B cell (primary cell): ENCODE measurements at regions not wholly inside any gene's neighbourhood (a gene's known extent, or its start where the extent isn't known, plus 50 kb on each side); places are given as distances from the start of the nearest gene placed in this dataset.

Experiments
- ATAC-seq: fragments of 200-7000 bp; cut with Tn5 transposase; one replicate; pipeline ENCODE4 v1.10.0; 2021; ENCODE audit warnings: low read depth, mild to moderate bottlenecking, moderate number of reproducible peaks, moderate library complexity
- CTCF ChIA-PET: fragments of 350-600 bp; sonication (Branson Sonifier 250); formaldehyde crosslinking; loops from one replicate; lab custom pipeline; 2021; ENCODE audit warnings: antibody characterized with exemption, inconsistent platforms; lab: Charles Lee
- POLR2A ChIA-PET: fragments of 350-600 bp; sonication (Branson Sonifier 250); formaldehyde crosslinking; loops from one replicate; lab custom pipeline; 2021; ENCODE audit warnings: antibody characterized with exemption; lab: Charles Lee
- DNase-seq: peaks from one replicate; pipeline ENCODE4 v3.0.0; 2013
- H2AFZ ChIP-seq: 2 replicates; pipeline ENCODE4 v1.6.1; 2012; ENCODE audit warnings: mild to moderate bottlenecking, low read depth, low read length; ENCODE audit not compliant: insufficient read depth, poor library complexity, severe bottlenecking
- H3K27ac ChIP-seq, 2 donors: 1 replicate in 1 of 2; 2 replicates in 1 of 2; pipeline ENCODE4 v1.5.1; 2012 to 2013; ENCODE audit warnings: low read length in 2 of 2, mild to moderate bottlenecking in 2 of 2, moderate library complexity in 1 of 2
- H3K27me3 ChIP-seq, 4 experiments: fragments of 200-600 bp in 1 of 4; sonication (generic) in 1 of 4; replicated peaks in 1 of 4; 1 replicate in 2 of 4; 2 replicates in 2 of 4; pipeline versions ENCODE4 v1.6.1 to v1.7.0; 2013 to 2016; ENCODE audit warnings: low read length in 3 of 4, mild to moderate bottlenecking in 2 of 4, mixed read lengths in 1 of 4, moderate library complexity in 1 of 4; ENCODE audit not compliant: insufficient read depth in 4 of 4, control insufficient read depth in 3 of 4; ENCODE audit errors: control extremely low read depth in 1 of 4
- H3K36me3 ChIP-seq, 2 experiments: replicated peaks in 1 of 2; 1 replicate in 1 of 2; 2 replicates in 1 of 2; pipeline versions ENCODE4 v1.6.1 to v1.7.1; 2013; ENCODE audit warnings: low read length in 1 of 2; ENCODE audit not compliant: insufficient read depth in 2 of 2, control insufficient read depth in 1 of 2; ENCODE audit errors: control extremely low read depth in 1 of 2, extremely low read depth in 1 of 2
- H3K4me1 ChIP-seq, 2 donors: fragments of 200-600 bp in 1 of 2; sonication (generic) in 1 of 2; 1 replicate in 1 of 2; 2 replicates in 1 of 2; pipeline versions ENCODE4 v1.5.1 to v1.6.1; 2013 to 2017; ENCODE audit warnings: low read length in 2 of 2; ENCODE audit not compliant: control insufficient read depth in 2 of 2, insufficient read depth in 2 of 2
- H3K4me2 ChIP-seq: replicated peaks from 2 replicates; pipeline ENCODE3; 2012; ENCODE audit warnings: mild to moderate bottlenecking, low read depth, low read length; ENCODE audit not compliant: poor library complexity, severe bottlenecking
- H3K4me3 ChIP-seq, 5 experiments: fragments of 200-600 bp in 1 of 5; sonication (generic) in 1 of 5; 1 replicate in 3 of 5; 2 replicates in 2 of 5; pipeline versions ENCODE4 v1.5.1 to v1.7.0; 2011 to 2016; ENCODE audit warnings: low read length in 4 of 5, mild to moderate bottlenecking in 4 of 5, low read depth in 2 of 5, control low read depth in 1 of 5, moderate library complexity in 1 of 5; ENCODE audit not compliant: insufficient read depth in 1 of 5; ENCODE audit errors: control extremely low read depth in 1 of 5, extremely low read depth in 1 of 5
- H3K79me2 ChIP-seq: fragments of 200-600 bp; sonication (generic); one replicate; pipeline ENCODE4 v1.6.0; 2016; ENCODE audit warnings: low read length; ENCODE audit not compliant: control insufficient read depth, insufficient read depth
- H3K9ac ChIP-seq: fragments of 200-600 bp; sonication (generic); 2 replicates; pipeline ENCODE4 v1.6.1; 2017; ENCODE audit warnings: mild to moderate bottlenecking, low read length, moderate library complexity
- H3K9me3 ChIP-seq, 3 donors: one replicate each; pipeline versions ENCODE4 v1.6.1 to v1.7.1; 2013; ENCODE audit warnings: low read length in 2 of 3; ENCODE audit not compliant: control insufficient read depth in 2 of 3, insufficient read depth in 1 of 3; ENCODE audit errors: control extremely low read depth in 1 of 3
- H4K20me1 ChIP-seq: 2 replicates; pipeline ENCODE4 v1.6.0; 2012; ENCODE audit warnings: mild to moderate bottlenecking, low read length; ENCODE audit not compliant: insufficient read depth, control insufficient read depth, poor library complexity, severe bottlenecking
- H3K27ac Mint-ChIP-seq: one replicate; pipeline ENCODE4 v1.8.0; 2021; ENCODE audit warnings: mixed read lengths
- H3K27me3 Mint-ChIP-seq: one replicate; pipeline ENCODE4 v1.8.0; 2021; ENCODE audit warnings: mixed read lengths
- H3K4me1 Mint-ChIP-seq: one replicate; pipeline ENCODE4 v1.8.0; 2021; ENCODE audit warnings: mixed read lengths
- H3K4me3 Mint-ChIP-seq: one replicate; pipeline ENCODE4 v1.8.0; 2021; ENCODE audit warnings: mixed read lengths
- H3K9me3 Mint-ChIP-seq: one replicate; pipeline ENCODE4 v1.8.0; 2022; ENCODE audit warnings: mixed read lengths; ENCODE audit not compliant: insufficient read depth
- EZH2 ChIP-seq: IDR thresholded peaks from 2 replicates; pipeline ENCODE4 v1.6.1; 2012; ENCODE audit warnings: borderline replicate concordance, low read depth, mild to moderate bottlenecking, moderate library complexity, low read length; ENCODE audit not compliant: insufficient read depth, poor library complexity, severe bottlenecking
- WGBS: methylation state at CpG from one replicate; pipeline ENCODE4 v1.1.5; 2013; ENCODE audit warnings: missing lambda C conversion rate; ENCODE audit not compliant: insufficient coverage; 5-methylcytosine and 5-hydroxymethylcytosine counted together
- intact Hi-C: fragments of 100-400 bp; cut with micrococcal nuclease; formaldehyde crosslinking; loops from one replicate; pipeline ENCODE4 v1.10.0; 2022
- TF ChIP-seq, protein P1 (sequence below): fragments of 200-600 bp; IDR thresholded peaks from one replicate; pipeline ENCODE4 v1.8.0; 2022; ENCODE audit warnings: antibody characterized with exemption, mild to moderate bottlenecking

DNA sequence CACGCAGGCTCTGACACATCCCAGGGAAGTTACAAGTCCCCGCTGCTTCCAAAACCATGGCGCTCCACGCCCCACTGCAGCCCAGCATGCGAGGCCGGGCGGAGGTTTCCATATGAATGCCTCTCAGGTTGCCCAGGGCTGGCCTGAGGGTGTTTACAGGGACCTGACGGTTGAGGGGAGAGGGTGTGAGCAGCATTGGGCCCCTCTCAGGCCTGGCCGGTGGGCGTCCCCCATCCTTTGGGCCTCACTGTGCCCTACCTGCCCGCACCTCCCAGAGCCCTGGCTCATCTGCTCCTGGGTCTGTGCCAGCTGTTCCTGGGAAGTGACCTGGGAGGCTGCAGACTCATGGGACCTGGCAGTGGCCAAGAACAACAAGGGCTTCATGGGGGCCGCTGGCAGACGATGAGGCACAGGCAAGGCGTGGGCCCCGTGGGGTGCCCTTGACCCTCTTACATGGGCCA lies 173.5 kb downstream of the C16orf95 start:
- H3K27me3 Mint-ChIP-seq = no peaks in the 10 kb centered on the region
- DNase-seq = no peak
- intact Hi-C loops = no loop called here
- peaks cover 0 to 23% (median 0%) of the 10 kb centered on the region in 3 donors for H3K9me3 ChIP-seq
- H3K4me3 ChIP-seq = no peak overlapping the region
- no peak overlapping the region for H2AFZ ChIP-seq
- H3K36me3 ChIP-seq = no peaks in the 10 kb centered on the region
- H4K20me1 ChIP-seq = no peaks in the 10 kb centered on the region
- POLR2A ChIA-PET = no interaction called here
- no peak for ATAC-seq
- no peaks in the 10 kb centered on the region for H3K4me1 Mint-ChIP-seq
- no peaks in the 10 kb centered on the region for H3K27me3 ChIP-seq
- H3K9ac ChIP-seq = no peak overlapping the region
- H3K4me1 ChIP-seq = no peaks in the 10 kb centered on the region
- TF ChIP-seq, protein P1, sequence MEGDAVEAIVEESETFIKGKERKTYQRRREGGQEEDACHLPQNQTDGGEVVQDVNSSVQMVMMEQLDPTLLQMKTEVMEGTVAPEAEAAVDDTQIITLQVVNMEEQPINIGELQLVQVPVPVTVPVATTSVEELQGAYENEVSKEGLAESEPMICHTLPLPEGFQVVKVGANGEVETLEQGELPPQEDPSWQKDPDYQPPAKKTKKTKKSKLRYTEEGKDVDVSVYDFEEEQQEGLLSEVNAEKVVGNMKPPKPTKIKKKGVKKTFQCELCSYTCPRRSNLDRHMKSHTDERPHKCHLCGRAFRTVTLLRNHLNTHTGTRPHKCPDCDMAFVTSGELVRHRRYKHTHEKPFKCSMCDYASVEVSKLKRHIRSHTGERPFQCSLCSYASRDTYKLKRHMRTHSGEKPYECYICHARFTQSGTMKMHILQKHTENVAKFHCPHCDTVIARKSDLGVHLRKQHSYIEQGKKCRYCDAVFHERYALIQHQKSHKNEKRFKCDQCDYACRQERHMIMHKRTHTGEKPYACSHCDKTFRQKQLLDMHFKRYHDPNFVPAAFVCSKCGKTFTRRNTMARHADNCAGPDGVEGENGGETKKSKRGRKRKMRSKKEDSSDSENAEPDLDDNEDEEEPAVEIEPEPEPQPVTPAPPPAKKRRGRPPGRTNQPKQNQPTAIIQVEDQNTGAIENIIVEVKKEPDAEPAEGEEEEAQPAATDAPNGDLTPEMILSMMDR = no peak
- no peak for TF ChIP-seq EZH2
- no peak overlapping the region for H3K4me2 ChIP-seq
- H3K9me3 Mint-ChIP-seq = peaks cover 3% of the 10 kb centered on the region
- H3K27ac ChIP-seq = no peak overlapping the region
- no peak overlapping the region for H3K27ac Mint-ChIP-seq
- H3K79me2 ChIP-seq = no peaks in the 10 kb centered on the region
- 95% methylated on average over 15 of the region's 15 CpGs for WGBS
- no peak overlapping the region for H3K4me3 Mint-ChIP-seq
- CTCF ChIA-PET = no interaction called here

DNA sequence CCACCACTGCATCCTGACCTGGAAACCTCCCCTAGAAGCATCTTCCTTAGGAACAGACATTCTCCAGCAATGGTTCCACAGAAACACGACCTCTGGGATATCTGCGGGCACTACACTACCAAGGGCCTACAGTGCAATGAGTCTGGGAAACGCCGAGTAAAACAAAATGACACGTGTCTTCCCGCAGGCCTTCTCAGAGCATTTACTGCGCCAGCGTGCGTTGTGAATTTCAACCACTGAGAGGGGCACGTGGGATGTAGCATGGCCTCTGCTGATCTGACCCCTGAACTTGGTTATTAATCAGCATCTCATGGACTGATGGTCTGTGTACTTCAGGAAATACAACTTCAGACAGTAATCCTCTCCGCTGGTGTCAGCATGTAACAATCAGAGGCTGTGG lies 173.0 kb downstream of the C16orf95 start:
- H3K27ac Mint-ChIP-seq = no peak overlapping the region
- no peaks in the 10 kb centered on the region for H3K27me3 Mint-ChIP-seq
- CTCF ChIA-PET = no interaction called here
- Histone ChIP-seq H2AFZ (no peak overlapping the region), H3K4me1 (no peaks in the 10 kb centered on the region), H3K4me2 (no peak overlapping the region), H3K27ac (no peak overlapping the region), H3K27me3 (no peaks in the 10 kb centered on the region), H3K4me3 (no peak overlapping the region), H4K20me1 (no peaks in the 10 kb centered on the region), H3K79me2 (no peaks in the 10 kb centered on the region), H3K9ac (no peak overlapping the region), H3K9me3 (peaks cover 0 to 23% (median 0%) of the 10 kb centered on the region in 3 donors), H3K36me3 (no peaks in the 10 kb centered on the region)
- POLR2A ChIA-PET = no interaction called here
- WGBS = 91% methylated on average over 9 of the region's 11 CpGs
- no peak overlapping the region for H3K4me3 Mint-ChIP-seq
- no peaks in the 10 kb centered on the region for H3K4me1 Mint-ChIP-seq
- peaks cover 7% of the 10 kb centered on the region for H3K9me3 Mint-ChIP-seq
- TF ChIP-seq, protein P1 = no peak
- no peak for TF ChIP-seq EZH2
- ATAC-seq (no peak), DNase-seq (no peak)
- intact Hi-C loops = no loop called here
